ENCODE measurements at regions not wholly inside any gene's neighbourhood (a gene's known extent, or its start where the extent isn't known, plus 50 kb on each side); places are given as distances from the start of the nearest gene placed in this dataset.
"Not testable (repeated sequence)": the region's sequence is repeated elsewhere in the genome, so short reads cannot be mapped to it uniquely, and the experiment has no call there.

DNA sequence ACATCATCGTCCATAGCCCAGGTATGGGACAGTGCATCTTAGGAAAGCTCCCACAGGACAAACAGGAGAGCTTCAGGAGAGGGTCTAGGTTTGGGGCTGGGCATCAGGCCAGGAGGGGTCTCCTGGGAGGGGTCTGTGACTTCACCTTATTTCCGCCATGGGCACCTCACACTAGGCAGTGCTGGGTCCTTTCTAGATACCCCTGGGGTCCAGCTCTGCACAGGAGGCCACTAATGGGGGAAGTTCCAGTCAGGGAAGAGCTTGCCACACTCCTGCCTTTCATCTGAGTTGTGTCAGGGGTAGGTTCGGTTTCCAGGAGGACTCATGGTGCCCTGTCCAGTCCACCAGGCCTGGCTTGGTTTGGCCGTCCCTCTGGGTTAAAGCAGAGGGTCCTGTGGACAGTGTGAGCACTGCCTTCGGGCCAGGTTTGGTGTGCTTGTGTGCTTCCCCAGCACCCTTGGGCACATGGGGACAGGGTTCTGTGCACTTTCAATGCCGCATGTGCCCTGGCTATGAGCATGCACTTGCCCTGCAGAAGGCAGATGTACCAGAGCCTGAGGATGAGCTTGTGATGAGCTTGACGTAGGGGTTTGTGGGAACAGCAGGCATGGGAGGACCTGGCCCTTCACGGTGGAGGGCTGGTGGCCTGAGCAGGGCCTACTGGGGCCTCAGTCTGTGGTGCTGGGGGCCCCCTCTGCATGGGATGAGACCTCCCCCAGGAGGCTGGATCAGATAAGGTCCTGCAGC lies 377.7 kb upstream of the NUPR2 start:
- H3K4me1 ChIP-seq (ENCODE audit: insufficient read depth, low read length), result no peaks in the 10 kb centered on the region
- no peaks in the 10 kb centered on the region for H3K36me3 ChIP-seq (ENCODE audit: insufficient read depth, low read length)
- H3K9me3 ChIP-seq (ENCODE audit: insufficient read depth, low read depth, low read length), result peaks cover 98% of the 10 kb centered on the region
- no peak overlapping the region for H3K9ac ChIP-seq (ENCODE audit: low read depth, low read length)
- H3K27me3 ChIP-seq (ENCODE audit: insufficient read depth, low read length), result no peaks in the 10 kb centered on the region
- H3K27ac ChIP-seq (ENCODE audit: low read depth, low read length), result no peak overlapping the region
- 85% methylated on average over 7 of the region's 8 CpGs for WGBS
- H3K4me3 ChIP-seq (ENCODE audit: low read length), result no peak overlapping the region

DNA sequence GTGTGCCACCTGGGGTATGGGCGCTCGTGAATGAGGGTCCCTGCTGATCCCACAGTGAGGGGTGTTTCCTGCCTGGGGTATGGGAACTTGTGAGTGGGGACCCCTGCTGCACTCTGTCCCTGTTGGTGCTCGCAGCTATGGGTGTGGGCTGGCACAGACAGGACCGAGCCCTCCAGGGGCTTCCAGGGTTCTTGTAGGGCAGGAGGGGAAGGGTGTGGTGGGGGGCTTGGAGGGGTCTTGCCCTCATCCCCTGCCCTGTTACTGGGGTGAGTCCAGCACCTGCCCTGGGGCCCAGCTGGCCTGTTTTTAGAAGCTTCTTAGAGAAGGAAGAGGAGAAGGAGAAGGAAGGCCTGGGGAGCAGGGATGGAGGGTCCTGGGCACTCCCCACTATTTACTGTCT lies 377.0 kb upstream of the NUPR2 start:
- 93% methylated on average over 4 of the region's 4 CpGs for WGBS
- peaks cover 98% of the 10 kb centered on the region for H3K9me3 ChIP-seq (ENCODE audit: insufficient read depth, low read depth, low read length)
- H3K9ac ChIP-seq (ENCODE audit: low read depth, low read length), result no peak overlapping the region
- no peak overlapping the region for H3K27ac ChIP-seq (ENCODE audit: low read depth, low read length)
- H3K4me1 ChIP-seq (ENCODE audit: insufficient read depth, low read length), result no peaks in the 10 kb centered on the region
- no peak overlapping the region for H3K4me3 ChIP-seq (ENCODE audit: low read length)
- H3K36me3 ChIP-seq (ENCODE audit: insufficient read depth, low read length), result no peaks in the 10 kb centered on the region
- no peaks in the 10 kb centered on the region for H3K27me3 ChIP-seq (ENCODE audit: insufficient read depth, low read length)

DNA sequence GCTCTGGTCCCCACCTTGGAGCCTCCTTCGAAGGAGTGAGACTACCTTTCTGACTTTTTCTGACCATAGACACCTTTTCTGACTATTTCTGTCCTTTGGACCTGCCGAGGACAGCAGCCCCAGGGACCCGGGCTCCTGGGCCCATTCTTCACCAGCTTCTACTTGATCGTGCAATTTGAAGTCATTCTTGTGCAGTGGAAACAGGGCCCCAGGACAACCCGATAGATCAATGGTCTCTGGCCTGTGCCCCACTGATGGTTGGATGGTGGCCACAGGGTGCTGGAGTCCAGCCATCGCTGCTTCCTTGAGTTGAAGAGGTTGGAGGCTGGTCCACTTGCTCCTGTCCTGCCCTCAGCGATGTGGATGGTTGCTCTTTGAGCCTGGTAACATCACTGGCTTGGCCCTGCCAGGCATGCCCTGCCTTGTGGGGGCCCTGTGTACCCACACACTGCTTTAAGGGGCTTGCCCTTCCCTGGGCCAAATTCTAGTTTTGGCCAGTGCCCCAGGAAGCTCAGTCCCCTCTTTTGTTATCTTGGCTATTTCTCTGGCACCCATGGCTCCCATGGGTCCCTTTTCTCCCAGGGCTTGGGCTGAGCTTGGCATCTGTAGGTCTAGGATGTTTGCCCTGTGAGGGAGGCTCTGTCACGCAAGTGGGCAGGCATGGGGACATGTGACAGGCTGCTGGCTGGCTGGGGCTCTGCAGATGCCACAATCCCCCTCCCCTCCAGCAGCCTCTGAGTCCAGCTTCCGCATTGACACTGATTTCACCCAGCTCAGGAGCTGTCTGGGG lies 375.6 kb upstream of the NUPR2 start:
- no peak overlapping the region for H3K27ac ChIP-seq (ENCODE audit: low read depth, low read length)
- no peak overlapping the region for H3K4me3 ChIP-seq (ENCODE audit: low read length)
- peaks cover 99% of the 10 kb centered on the region for H3K9me3 ChIP-seq (ENCODE audit: insufficient read depth, low read depth, low read length)
- WGBS, result 63% methylated on average over 8 of the region's 9 CpGs
- H3K36me3 ChIP-seq (ENCODE audit: insufficient read depth, low read length), result no peaks in the 10 kb centered on the region
- H3K27me3 ChIP-seq (ENCODE audit: insufficient read depth, low read length), result no peaks in the 10 kb centered on the region
- no peak overlapping the region for H3K9ac ChIP-seq (ENCODE audit: low read depth, low read length)
- H3K4me1 ChIP-seq (ENCODE audit: insufficient read depth, low read length), result no peaks in the 10 kb centered on the region

DNA sequence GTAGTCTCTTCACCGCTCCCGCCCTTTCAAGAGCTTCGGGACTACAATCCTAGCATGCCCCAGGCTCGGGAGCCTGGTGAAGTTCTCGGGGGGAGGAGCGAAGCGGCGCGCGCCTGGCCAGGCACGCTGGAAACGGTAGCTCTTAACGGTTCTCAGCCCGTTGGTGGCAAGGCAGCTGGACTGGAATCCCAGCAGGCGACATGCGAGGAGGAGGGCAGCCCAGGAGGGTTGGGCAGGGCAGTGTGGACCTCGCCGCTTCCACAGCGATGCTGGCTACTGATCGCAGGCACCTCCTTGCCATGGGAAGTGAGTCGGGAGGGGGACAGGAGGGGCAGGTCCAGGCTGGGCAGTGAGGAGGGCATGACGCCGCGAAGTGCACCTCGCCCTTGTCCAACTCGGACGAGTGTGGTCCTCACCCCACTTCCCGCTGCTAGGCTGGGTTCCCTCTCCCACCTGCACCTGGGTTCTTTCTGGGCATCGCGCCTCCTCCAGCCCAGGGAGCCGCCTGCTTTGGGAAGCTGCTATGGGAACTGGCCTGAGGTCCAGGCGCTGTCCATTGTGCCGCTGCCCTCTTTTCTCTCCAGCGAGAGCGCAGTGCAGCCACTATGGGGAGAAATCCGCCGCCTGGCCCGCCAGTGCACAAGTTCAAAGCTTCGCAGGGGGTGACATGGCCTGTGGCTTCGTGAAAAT lies 367.8 kb upstream of the NUPR2 start:
- 92% methylated on average over 40 of the region's 40 CpGs for WGBS
- H3K9me3 ChIP-seq (ENCODE audit: insufficient read depth, low read depth, low read length), result peaks cover 93% of the 10 kb centered on the region

DNA sequence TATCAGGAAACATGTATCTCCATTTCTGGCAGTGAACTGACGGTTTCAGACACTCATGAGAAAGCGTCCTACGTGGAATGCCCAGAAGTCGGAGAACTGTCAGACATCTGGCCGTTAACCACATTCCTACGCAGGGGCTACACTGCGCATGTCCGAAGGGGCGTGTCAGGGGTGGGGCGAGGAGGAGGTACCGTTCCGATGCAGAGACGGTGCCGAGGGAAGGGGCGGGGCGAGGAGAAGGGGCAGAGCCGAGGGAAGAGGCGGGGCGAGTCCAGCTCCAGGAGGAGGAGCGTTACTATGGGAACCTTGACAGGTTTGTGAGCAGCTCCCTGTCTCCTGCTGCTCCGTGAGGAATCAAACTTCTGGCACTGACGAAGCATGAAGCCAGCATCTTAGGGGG lies 366.9 kb upstream of the NUPR2 start:
- Histone ChIP-seq H3K36me3 (ENCODE audit: insufficient read depth, low read length) (no peaks in the 10 kb centered on the region), H3K27ac (ENCODE audit: low read depth, low read length) (no peak overlapping the region), H3K4me1 (ENCODE audit: insufficient read depth, low read length) (no peaks in the 10 kb centered on the region), H3K9me3 (ENCODE audit: insufficient read depth, low read depth, low read length) (peaks cover 93% of the 10 kb centered on the region), H3K27me3 (ENCODE audit: insufficient read depth, low read length) (no peaks in the 10 kb centered on the region), H3K4me3 (ENCODE audit: low read length) (no peak overlapping the region), H3K9ac (ENCODE audit: low read depth, low read length) (no peak overlapping the region)
- WGBS, result 91% methylated on average over 22 of the region's 22 CpGs

More for the DNA sequence above, 367.8 kb upstream of the NUPR2 start:
- H3K27ac ChIP-seq (ENCODE audit: low read depth, low read length), result no peak overlapping the region
- H3K36me3 ChIP-seq (ENCODE audit: insufficient read depth, low read length), result no peaks in the 10 kb centered on the region
- no peak overlapping the region for H3K9ac ChIP-seq (ENCODE audit: low read depth, low read length)
- no peaks in the 10 kb centered on the region for H3K27me3 ChIP-seq (ENCODE audit: insufficient read depth, low read length)
- no peaks in the 10 kb centered on the region for H3K4me1 ChIP-seq (ENCODE audit: insufficient read depth, low read length)
- no peak overlapping the region for H3K4me3 ChIP-seq (ENCODE audit: low read length)

DNA sequence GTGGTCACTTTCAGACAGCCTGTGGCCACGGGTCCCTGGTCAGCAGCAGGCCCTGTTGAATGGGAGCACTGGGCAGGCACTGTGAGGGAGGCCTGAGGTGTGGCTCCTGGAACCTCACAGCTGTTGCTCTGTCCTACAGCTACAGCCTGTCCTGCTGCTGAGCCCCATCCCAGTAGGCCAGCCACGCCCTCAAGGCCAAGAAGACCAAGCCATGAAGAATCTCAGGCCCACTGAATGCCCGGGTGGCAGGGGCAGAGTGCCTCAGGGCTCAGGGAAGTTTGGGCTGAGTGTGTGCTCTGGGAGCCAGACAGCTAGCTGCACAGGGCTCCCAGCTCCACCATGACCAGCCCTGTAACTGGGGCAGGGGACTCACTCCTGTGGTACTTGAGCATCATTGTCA lies 363.5 kb upstream of the NUPR2 start:
- H3K27ac ChIP-seq (ENCODE audit: low read depth, low read length), result no peak overlapping the region
- H3K36me3 ChIP-seq (ENCODE audit: insufficient read depth, low read length), result no peaks in the 10 kb centered on the region
- H3K4me1 ChIP-seq (ENCODE audit: insufficient read depth, low read length), result no peaks in the 10 kb centered on the region
- peaks cover 94% of the 10 kb centered on the region for H3K9me3 ChIP-seq (ENCODE audit: insufficient read depth, low read depth, low read length)
- no peak overlapping the region for H3K4me3 ChIP-seq (ENCODE audit: low read length)
- H3K27me3 ChIP-seq (ENCODE audit: insufficient read depth, low read length), result no peaks in the 10 kb centered on the region
- WGBS, result 68% methylated on average over 3 of the region's 3 CpGs
- H3K9ac ChIP-seq (ENCODE audit: low read depth, low read length), result no peak overlapping the region

DNA sequence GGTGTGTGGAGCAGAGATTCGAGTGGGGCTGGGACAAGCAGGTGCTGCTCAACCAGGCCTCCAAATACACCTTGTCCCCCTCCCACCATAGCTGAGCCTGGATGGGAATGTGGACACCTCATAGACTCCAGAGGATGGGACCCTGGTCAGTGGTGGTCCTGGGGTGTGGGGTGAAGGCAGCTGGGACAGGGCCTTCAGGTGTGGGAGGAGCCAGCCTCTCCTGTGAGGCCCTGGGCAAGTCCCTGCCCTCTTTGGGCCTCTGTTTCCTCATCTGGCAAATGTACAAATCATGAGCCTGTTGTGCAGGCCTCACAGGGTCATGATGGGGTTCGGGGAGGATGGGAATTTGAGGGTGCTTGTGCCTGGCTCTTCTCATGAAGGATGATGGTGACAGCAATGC lies 362.9 kb upstream of the NUPR2 start:
- H3K9ac ChIP-seq (ENCODE audit: low read depth, low read length), result no peak overlapping the region
- no peaks in the 10 kb centered on the region for H3K4me1 ChIP-seq (ENCODE audit: insufficient read depth, low read length)
- H3K27ac ChIP-seq (ENCODE audit: low read depth, low read length), result no peak overlapping the region
- WGBS, result 73% methylated on average over 1 of the region's 2 CpGs
- no peak overlapping the region for H3K4me3 ChIP-seq (ENCODE audit: low read length)
- H3K36me3 ChIP-seq (ENCODE audit: insufficient read depth, low read length), result no peaks in the 10 kb centered on the region
- no peaks in the 10 kb centered on the region for H3K27me3 ChIP-seq (ENCODE audit: insufficient read depth, low read length)
- H3K9me3 ChIP-seq (ENCODE audit: insufficient read depth, low read depth, low read length), result peaks cover 94% of the 10 kb centered on the region

DNA sequence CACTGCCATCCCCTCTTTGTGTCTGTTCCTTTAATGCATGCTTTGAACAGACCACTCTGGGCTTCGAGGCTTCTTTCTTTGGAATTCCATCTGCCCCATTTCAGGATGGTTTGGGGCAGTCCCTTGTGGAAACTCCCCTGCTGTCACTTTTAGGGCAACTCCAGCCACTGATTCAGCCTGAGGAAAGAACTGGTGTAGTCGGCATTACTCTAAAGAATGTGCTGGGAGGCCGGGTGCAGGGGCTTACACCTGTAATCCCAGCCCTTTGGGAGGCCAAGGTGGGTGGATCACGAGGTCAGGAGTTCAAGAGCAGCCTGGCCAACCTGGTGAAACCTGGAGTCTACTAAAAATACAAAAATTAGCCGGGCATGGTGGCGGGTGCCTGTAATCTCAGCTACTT lies 358.1 kb upstream of the NUPR2 start:
- Histone ChIP-seq H3K4me1 (ENCODE audit: insufficient read depth, low read length) (no peaks in the 10 kb centered on the region), H3K4me3 (ENCODE audit: low read length) (no peak overlapping the region), H3K27me3 (ENCODE audit: insufficient read depth, low read length) (no peaks in the 10 kb centered on the region), H3K36me3 (ENCODE audit: insufficient read depth, low read length) (no peaks in the 10 kb centered on the region), H3K27ac (ENCODE audit: low read depth, low read length) (no peak overlapping the region), H3K9me3 (ENCODE audit: insufficient read depth, low read depth, low read length) (peaks cover 94% of the 10 kb centered on the region), H3K9ac (ENCODE audit: low read depth, low read length) (no peak overlapping the region)
- 66% methylated on average over 6 of the region's 6 CpGs for WGBS

DNA sequence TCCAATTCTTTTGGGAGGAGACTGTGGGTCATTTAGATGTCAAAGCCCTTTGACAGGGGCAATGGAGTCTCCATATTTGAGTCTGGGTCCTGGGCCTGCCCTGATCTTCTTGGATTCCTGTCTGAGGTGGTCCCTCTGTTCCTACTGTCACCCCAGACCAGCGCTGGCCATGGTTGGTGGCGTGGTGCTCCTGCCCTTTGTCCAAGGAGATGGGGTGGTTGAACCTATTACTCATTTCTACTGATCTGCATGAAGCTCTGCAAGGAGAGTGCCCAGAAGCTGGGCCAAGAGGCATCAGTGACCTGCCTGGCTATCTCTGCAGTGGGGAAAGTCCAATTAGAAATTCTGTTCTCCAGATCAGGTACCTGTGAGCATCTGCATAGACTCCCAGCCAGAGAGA lies 355.6 kb upstream of the NUPR2 start:
- no peak overlapping the region for H3K27ac ChIP-seq (ENCODE audit: low read depth, low read length)
- no peak overlapping the region for H3K9ac ChIP-seq (ENCODE audit: low read depth, low read length)
- peaks cover 95% of the 10 kb centered on the region for H3K9me3 ChIP-seq (ENCODE audit: insufficient read depth, low read depth, low read length)
- WGBS, result 46% methylated on average over 2 of the region's 2 CpGs
- no peaks in the 10 kb centered on the region for H3K27me3 ChIP-seq (ENCODE audit: insufficient read depth, low read length)
- no peaks in the 10 kb centered on the region for H3K36me3 ChIP-seq (ENCODE audit: insufficient read depth, low read length)
- no peaks in the 10 kb centered on the region for H3K4me1 ChIP-seq (ENCODE audit: insufficient read depth, low read length)
- no peak overlapping the region for H3K4me3 ChIP-seq (ENCODE audit: low read length)

DNA sequence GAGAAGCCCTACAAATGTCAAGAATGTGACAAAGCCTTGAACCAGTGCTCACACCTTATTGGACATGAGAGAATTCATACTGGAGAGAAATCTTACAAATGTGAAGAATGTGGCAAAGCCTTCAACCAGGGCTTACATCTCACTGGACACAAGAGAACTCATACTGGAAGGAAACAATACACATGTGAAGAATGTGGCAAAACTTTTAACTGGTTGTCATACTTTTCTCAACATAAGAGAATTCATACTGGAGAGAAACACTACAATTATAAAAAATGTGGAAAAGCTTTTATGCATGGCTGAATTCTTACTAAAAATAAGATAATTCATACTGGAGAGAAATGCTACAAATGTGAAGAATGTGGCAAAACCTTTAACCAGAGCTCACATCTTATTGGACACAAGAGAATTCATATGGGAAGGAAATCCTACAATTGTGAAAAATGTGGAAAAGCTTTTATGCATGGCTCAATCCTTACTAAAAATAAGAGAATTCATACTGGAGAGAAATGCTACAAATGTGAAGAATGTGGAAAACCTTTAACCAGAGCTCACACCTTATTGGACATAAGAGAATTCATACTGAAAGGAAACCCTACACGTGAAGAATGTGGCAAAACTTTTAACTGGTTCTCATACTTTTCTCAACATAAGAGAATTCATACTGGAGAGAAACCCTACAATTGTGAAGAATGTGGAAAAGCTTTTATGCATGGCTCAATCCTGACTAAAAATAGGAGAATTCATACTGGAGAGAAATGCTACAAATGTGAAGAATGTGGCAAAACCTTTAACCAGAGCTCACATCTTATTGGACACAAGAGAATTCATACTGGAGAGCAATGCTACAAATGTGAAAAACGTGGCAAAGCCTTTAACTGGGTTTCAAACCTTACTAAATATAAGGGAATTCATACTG lies 350.6 kb upstream of the NUPR2 start:
- not testable (repeated sequence) for H3K27me3 ChIP-seq (ENCODE audit: insufficient read depth, low read length); H3K36me3 ChIP-seq (ENCODE audit: insufficient read depth, low read length); H3K4me1 ChIP-seq (ENCODE audit: insufficient read depth, low read length); H3K4me3 ChIP-seq (ENCODE audit: low read length); H3K9ac ChIP-seq (ENCODE audit: low read depth, low read length); H3K27ac ChIP-seq (ENCODE audit: low read depth, low read length)
- no CpG with 5 or more reads among the region's 2 CpGs for WGBS
- H3K9me3 ChIP-seq (ENCODE audit: insufficient read depth, low read depth, low read length), result peaks cover 95% of the 10 kb centered on the region
